Astrocyte of the cerebellum (primary cell): ENCODE measurements at regions not wholly inside any gene's neighbourhood (a gene's known extent, or its start where the extent isn't known, plus 50 kb on each side); places are given as distances from the start of the nearest gene placed in this dataset.
"Not testable (repeated sequence)": the region's sequence is repeated elsewhere in the genome, so short reads cannot be mapped to it uniquely, and the experiment has no call there.

Experiments
- DNase-seq: peaks from one replicate; pipeline ENCODE4 v3.0.0-alpha.2; 2011; ENCODE audit warnings: low read depth
- H3K4me3 ChIP-seq: 2 replicates; pipeline ENCODE4 v1.5.1; 2011; ENCODE audit warnings: mild to moderate bottlenecking, low read depth, low read length, moderate library complexity
- in situ Hi-C: cut with HindIII; loops from 2 replicates; pipeline ENCODE4 v1.10.0; 2017; ENCODE audit warnings: low sequenced_read_pairs
- TF ChIP-seq, protein P1 (sequence below): IDR thresholded peaks from 2 replicates; pipeline ENCODE4 v1.5.1; 2012; ENCODE audit warnings: low read length, low read depth, moderate library complexity, mild to moderate bottlenecking; ENCODE audit errors: missing control alignments

- in situ Hi-C loops: no loop called here
- TF ChIP-seq, protein P1, sequence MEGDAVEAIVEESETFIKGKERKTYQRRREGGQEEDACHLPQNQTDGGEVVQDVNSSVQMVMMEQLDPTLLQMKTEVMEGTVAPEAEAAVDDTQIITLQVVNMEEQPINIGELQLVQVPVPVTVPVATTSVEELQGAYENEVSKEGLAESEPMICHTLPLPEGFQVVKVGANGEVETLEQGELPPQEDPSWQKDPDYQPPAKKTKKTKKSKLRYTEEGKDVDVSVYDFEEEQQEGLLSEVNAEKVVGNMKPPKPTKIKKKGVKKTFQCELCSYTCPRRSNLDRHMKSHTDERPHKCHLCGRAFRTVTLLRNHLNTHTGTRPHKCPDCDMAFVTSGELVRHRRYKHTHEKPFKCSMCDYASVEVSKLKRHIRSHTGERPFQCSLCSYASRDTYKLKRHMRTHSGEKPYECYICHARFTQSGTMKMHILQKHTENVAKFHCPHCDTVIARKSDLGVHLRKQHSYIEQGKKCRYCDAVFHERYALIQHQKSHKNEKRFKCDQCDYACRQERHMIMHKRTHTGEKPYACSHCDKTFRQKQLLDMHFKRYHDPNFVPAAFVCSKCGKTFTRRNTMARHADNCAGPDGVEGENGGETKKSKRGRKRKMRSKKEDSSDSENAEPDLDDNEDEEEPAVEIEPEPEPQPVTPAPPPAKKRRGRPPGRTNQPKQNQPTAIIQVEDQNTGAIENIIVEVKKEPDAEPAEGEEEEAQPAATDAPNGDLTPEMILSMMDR: no peak
- no peak overlapping the region for H3K4me3 ChIP-seq
- DNase-seq: no peak
Measured at GRCh38 chr12:28090835-28091234, 99.4 kb upstream of the CCDC91 start.

DNA sequence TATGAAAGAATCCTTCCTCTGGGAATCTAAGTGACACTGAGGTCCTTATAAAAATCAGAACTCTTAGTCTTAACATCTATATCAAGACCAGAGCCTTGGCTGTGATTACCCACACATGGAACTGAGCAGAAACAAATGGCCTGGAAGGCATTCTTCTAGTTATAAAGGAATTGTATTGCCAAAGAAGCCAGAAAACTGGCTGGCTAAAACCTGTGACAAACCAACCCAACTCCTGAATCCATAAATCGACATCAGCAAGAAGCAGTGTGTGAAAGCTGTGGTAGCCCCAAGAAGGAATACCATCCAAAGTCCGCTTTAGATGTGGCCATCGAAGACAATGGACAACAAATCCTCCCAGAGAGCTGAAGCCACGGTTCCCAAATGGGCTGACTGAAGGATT is 97.9 kb upstream of the CCDC91 start:
- in situ Hi-C loops: no loop called here
- no peak for DNase-seq
- H3K4me3 ChIP-seq: no peak overlapping the region
- TF ChIP-seq, protein P1: no peak

GRCh38 chr12:28096649-28097048 is 93.6 kb upstream of the CCDC91 start:
- H3K4me3 ChIP-seq: no peak overlapping the region
- DNase-seq: no peak
- TF ChIP-seq, protein P1: no peak
- in situ Hi-C loops: no loop called here

DNA sequence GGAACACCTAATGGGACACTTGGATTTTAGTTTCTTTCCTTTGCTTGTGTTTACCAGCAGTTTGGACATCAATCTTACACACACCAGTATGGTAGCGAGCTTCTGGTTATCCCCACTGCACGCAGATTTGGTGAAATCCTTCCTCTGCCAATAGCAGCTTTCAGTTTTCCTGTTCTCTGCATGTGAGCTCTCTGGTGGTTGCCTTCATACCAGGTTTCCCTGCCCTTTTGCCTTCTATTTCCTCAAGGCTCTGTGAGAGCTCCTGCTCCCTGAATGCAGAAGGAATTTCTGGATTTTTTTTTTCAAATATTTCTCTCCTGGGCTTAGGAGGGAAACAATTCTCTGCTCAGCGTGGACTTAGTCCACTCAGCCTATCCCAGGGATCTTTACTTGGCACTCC is 93.0 kb upstream of the CCDC91 start:
- no peak overlapping the region for H3K4me3 ChIP-seq
- TF ChIP-seq, protein P1: no peak
- no peak for DNase-seq
- in situ Hi-C loops: no loop called here

DNA sequence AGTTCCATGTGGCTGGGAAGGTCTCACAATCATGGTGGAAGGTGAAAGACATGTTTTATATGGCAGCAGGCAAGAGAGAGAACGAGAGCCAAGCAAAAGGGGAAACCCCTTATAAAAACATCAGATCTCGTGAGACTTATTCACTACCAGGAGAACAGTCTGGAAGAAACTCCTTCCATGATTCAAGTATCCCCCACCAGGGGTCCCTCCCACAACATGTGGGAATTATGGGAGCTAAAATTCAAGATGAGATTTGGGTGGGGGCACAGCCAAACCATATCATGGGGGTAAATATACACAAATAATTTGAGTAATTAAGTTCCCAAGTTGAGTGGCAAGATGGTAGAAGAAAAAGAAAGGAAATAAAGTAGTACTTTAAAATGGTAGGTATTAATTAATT is 91.0 kb upstream of the CCDC91 start:
- in situ Hi-C loops, H3K4me3 ChIP-seq, DNase-seq: not testable (repeated sequence)

DNA sequence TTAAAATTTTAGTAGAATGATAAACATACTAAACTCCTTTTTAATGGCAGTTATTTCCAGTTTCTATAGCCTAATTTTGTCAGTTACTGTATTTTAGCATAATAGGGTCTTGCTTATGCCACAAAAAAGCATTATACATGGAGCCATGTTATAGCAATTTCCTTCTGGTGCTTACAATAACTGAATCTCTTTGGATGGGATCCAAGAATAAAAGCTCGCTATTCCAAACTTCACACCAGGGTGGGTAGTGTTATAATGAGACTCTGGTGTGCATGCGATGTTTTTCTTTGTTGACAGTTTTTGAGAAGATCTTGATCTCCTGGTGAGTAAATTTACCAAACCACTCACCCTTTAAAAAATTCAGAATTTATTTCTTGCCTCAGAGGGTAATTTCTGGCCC is 90.4 kb upstream of the CCDC91 start:
- in situ Hi-C loops: no loop called here
- no peak for DNase-seq

GRCh38 chr12:28100717-28101116 is 89.5 kb upstream of the CCDC91 start:
- TF ChIP-seq, protein P1: no peak
- in situ Hi-C loops: no loop called here
- H3K4me3 ChIP-seq: no peak overlapping the region
- no peak for DNase-seq

More for the DNA sequence above, 90.4 kb upstream of the CCDC91 start:
- H3K4me3 ChIP-seq: no peak overlapping the region
- TF ChIP-seq, protein P1: no peak
